Left lung (tissue), 4 donors: ENCODE measurements at regions not wholly inside any gene's neighbourhood (a gene's known extent, or its start where the extent isn't known, plus 50 kb on each side); places are given as distances from the start of the nearest gene placed in this dataset.

Experiments
- ATAC-seq: fragments of 200-7000 bp; cut with Tn5 transposase; one replicate; pipeline ENCODE4 v1.9.1; 2020; ENCODE audit warnings: moderate library complexity
- DNase-seq, 4 donors: peaks; one replicate each; pipeline ENCODE4 v3.0.0-alpha.2; 2013 to 2020
- H3K27ac ChIP-seq, 2 donors: fragments of 200-600 bp; sonication (generic) in 1 of 2; one replicate each; pipeline versions ENCODE4 v1.5.0 to v1.8.0; 2020 to 2021
- H3K27me3 ChIP-seq, 2 donors: fragments of 200-600 bp; sonication (generic) in 1 of 2; one replicate each; pipeline versions ENCODE4 v1.5.0 to v1.8.0; 2020 to 2021
- H3K36me3 ChIP-seq, 2 donors: fragments of 200-600 bp; sonication (generic) in 1 of 2; one replicate each; pipeline versions ENCODE4 v1.5.0 to v1.8.0; 2020 to 2021
- H3K4me1 ChIP-seq, 2 donors: fragments of 200-600 bp; one replicate each; pipeline ENCODE4 v1.8.0; 2021
- H3K4me3 ChIP-seq, 2 donors: fragments of 200-600 bp; sonication (generic) in 1 of 2; one replicate each; pipeline versions ENCODE4 v1.5.0 to v1.8.0; 2020 to 2021; ENCODE audit warnings: mild to moderate bottlenecking in 1 of 2
- H3K9me3 ChIP-seq, 2 donors: fragments of 200-600 bp; sonication (generic) in 1 of 2; one replicate each; pipeline versions ENCODE4 v1.5.0 to v1.8.0; 2020 to 2021
- CTCF ChIP-seq, 2 donors: fragments of 200-600 bp; sonication (generic) in 1 of 2; IDR thresholded peaks; one replicate each; pipeline versions ENCODE4 v1.5.0 to v1.8.0; 2021; ENCODE audit warnings: antibody characterized with exemption in 2 of 2
- intact Hi-C, 2 donors: fragments of 100-400 bp; cut with DNase I; formaldehyde crosslinking; loops; one replicate each; pipeline versions ENCODE4 v1.11.2 to v1.14.2; 2022
- donor health status: DM: no; HTN: yes; CAD: no.
- donor health status: DM: no; HTN: no; CAD: no.

DNA sequence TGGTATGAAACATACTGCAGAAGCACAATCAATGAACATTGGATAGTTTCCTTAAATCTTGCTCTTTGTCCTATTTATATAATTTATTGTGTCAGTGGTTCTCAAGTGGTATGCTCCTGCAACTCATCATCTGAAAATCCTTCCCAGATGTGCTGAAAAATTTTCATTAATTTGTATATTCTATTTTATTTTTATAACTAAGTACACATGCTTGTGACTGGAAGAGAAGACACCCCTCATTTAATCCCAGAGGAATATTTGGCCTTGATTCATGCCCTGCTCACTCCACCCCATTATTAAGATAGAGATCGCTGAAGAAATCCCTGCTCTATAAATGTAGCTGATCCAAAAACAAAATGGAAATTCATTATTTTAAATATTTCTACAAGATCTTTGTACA, 870.5 kb upstream of the CXADR start:
- intact Hi-C loops, result no loop called here
- no peak for DNase-seq
- Histone ChIP-seq H3K4me3 (no peak overlapping the region), H3K36me3 (no peaks in the 10 kb centered on the region), H3K27ac (no peak overlapping the region), H3K9me3 (peaks cover 0 to 8% of the 10 kb centered on the region in 2 donors), H3K4me1 (no peaks in the 10 kb centered on the region), H3K27me3 (no peaks in the 10 kb centered on the region)
- no peak for ATAC-seq
- no peak for TF ChIP-seq CTCF (IDR thresholded peaks at IDR 0.05)

GRCh38 chr21:16644685-16645084, 868.2 kb upstream of the CXADR start:
- intact Hi-C loops, result no loop called here
- Histone ChIP-seq H3K36me3 (no peaks in the 10 kb centered on the region), H3K27me3 (no peaks in the 10 kb centered on the region), H3K4me3 (no peak overlapping the region), H3K4me1 (no peaks in the 10 kb centered on the region), H3K27ac (no peak overlapping the region), H3K9me3 (peaks cover 0 to 8% of the 10 kb centered on the region in 2 donors)
- TF ChIP-seq CTCF (IDR thresholded peaks at IDR 0.05), result no peak
- no peak for ATAC-seq
- no peak for DNase-seq

- Histone ChIP-seq H3K4me3 (no peak overlapping the region), H3K27ac (no peak overlapping the region), H3K9me3 (peaks cover 0 to 10% of the 10 kb centered on the region in 2 donors), H3K27me3 (no peaks in the 10 kb centered on the region), H3K36me3 (no peaks in the 10 kb centered on the region), H3K4me1 (no peaks in the 10 kb centered on the region)
- ATAC-seq, result no peak
- TF ChIP-seq CTCF (IDR thresholded peaks at IDR 0.05), result no peak
- intact Hi-C loops, result no loop called here
- no peak for DNase-seq
Observed at GRCh38 chr21:16650714-16651366, 862.0 kb upstream of the CXADR start.

GRCh38 chr21:16651956-16652355, 860.9 kb upstream of the CXADR start:
- no peaks in the 10 kb centered on the region for H3K36me3 ChIP-seq
- DNase-seq, result no peak
- no peak for ATAC-seq
- H3K4me3 ChIP-seq, result no peak overlapping the region
- intact Hi-C loops, result no loop called here
- H3K9me3 ChIP-seq, result peaks cover 0 to 10% of the 10 kb centered on the region in 2 donors
- no peaks in the 10 kb centered on the region for H3K27me3 ChIP-seq
- TF ChIP-seq CTCF (IDR thresholded peaks at IDR 0.05), result no peak
- no peaks in the 10 kb centered on the region for H3K4me1 ChIP-seq
- H3K27ac ChIP-seq, result no peak overlapping the region

GRCh38 chr21:16663436-16663835, 849.4 kb upstream of the CXADR start:
- Histone ChIP-seq H3K4me3 (no peak overlapping the region), H3K36me3 (no peaks in the 10 kb centered on the region), H3K27ac (no peak overlapping the region), H3K27me3 (no peaks in the 10 kb centered on the region), H3K9me3 (peaks cover 0 to 8% of the 10 kb centered on the region in 2 donors), H3K4me1 (no peaks in the 10 kb centered on the region)
- intact Hi-C loops, result no loop called here
- DNase-seq (peak in 1 of 4 donors; percentile 19), ATAC-seq (no peak)
- no peak for TF ChIP-seq CTCF (IDR thresholded peaks at IDR 0.05)
